ENCODE measurements at regions not wholly inside any gene's neighbourhood (a gene's known extent, or its start where the extent isn't known, plus 50 kb on each side); places are given as distances from the start of the nearest gene placed in this dataset.
"Not testable (repeated sequence)": the region's sequence is repeated elsewhere in the genome, so short reads cannot be mapped to it uniquely, and the experiment has no call there.

GRCh38 chr1:121574505-121574899, 389.7 kb downstream of the SRGAP2C start:
- DNase-seq: not testable (repeated sequence)

- not testable (repeated sequence) for DNase-seq
Observed at GRCh38 chr1:121582898-121583297, 398.1 kb downstream of the SRGAP2C start.

GRCh38 chr1:121586369-121587229, 401.8 kb downstream of the SRGAP2C start:
- no peak for DNase-seq

- DNase-seq: no peak
Observed at GRCh38 chr1:121587230-121587569, 402.4 kb downstream of the SRGAP2C start.

- DNase-seq: no peak
Observed at GRCh38 chr1:121587777-121588176, 403.0 kb downstream of the SRGAP2C start.

GRCh38 chr1:121594096-121594495, 409.3 kb downstream of the SRGAP2C start:
- DNase-seq: no peak

- DNase-seq: no peak
Observed at GRCh38 chr1:121595089-121595488, 410.3 kb downstream of the SRGAP2C start.

- DNase-seq: not testable (repeated sequence)
Observed at GRCh38 chr1:121604843-121605444, 420.2 kb downstream of the SRGAP2C start.

- DNase-seq: not testable (repeated sequence)
Observed at GRCh38 chr1:121607499-121607898, 422.7 kb downstream of the SRGAP2C start.
